ENCODE measurements at regions not wholly inside any gene's neighbourhood (a gene's known extent, or its start where the extent isn't known, plus 50 kb on each side); places are given as distances from the start of the nearest gene placed in this dataset.
"Not testable (repeated sequence)": the region's sequence is repeated elsewhere in the genome, so short reads cannot be mapped to it uniquely, and the experiment has no call there.

DNA sequence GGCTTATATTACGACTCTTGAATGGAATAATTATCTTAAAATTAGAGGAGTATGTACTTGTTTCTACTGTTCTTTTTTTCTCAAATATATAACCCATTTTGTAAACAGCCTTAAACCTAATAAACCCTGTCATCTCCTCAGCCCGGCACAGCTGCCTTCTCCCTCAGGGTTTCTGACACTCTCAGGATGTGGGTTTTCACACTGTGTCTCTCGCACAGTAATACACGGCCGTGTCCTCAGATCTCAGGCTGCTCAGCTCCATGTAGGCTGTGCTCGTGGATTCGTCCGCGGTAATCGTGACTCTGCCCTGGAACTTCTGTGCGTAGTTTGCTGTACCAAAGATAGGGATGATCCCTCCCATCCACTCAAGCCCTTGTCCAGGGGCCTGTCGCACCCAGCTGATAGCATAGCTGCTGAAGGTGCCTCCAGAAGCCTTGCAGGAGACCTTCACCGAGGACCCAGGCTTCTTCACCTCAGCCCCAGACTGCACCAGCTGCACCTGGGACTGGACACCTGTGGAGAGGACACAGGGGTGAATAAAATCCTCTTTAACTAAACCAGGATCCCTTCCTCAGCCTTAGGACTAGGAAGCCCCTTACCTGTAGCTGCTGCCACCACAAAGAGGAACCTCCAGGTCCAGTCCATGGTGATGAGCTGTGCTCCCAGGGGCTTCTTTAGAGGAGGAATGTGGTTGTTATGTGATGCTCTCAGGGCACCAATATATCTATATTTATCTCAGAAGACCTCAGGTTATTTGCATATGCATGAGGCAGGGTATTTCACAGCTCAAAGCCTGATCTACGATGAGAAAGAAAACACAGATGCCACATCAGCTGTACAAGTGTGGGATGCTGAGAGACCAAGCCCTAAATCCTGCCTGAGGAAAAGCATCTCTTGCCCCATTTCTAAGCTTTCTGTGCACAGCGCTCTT lies 1235.8 kb downstream of the TMEM121 start:
- not testable (repeated sequence) for DNase-seq (ENCODE audit: low read depth in 2 of 2)

DNA sequence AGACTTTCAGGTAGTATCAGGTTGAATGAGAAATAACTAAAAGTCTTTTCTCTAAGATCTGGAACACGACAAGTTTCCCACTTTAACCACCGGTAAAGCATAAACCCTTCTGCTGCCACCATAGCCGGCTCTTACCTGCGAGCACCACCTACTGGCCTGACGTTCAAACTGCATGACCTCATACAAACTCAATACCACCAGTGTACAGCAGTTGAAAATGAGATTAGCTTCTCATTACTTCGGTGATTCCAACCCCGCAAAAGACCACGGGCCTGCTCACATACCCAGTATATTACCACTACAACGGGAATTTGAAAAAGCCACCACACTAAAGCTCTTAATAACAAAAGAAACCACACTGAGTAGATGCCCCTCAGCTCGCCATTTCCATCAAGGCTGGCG lies 1238.6 kb downstream of the TMEM121 start:
- not testable (repeated sequence) for DNase-seq (ENCODE audit: low read depth in 2 of 2)

DNA sequence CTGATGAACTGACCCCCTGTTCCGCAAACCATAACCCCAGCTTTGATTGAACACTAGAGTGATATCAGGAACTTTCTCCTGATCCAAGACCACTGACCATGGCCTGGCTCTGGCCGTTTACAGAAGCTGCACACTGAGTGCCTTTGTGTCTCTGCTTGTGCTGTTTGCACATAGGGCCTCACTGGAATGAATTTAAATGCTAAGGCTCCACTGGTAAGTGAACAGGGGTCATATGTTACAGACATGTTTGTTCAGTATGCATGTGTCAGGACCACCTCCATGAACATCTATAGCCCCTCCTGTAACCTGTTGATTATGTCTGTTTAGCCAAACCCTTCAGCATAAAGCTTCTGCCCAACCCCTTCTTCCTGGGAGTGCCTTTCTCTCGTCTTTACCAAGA lies 1239.8 kb downstream of the TMEM121 start:
- DNase-seq (ENCODE audit: low read depth in 2 of 2): no peak

DNA sequence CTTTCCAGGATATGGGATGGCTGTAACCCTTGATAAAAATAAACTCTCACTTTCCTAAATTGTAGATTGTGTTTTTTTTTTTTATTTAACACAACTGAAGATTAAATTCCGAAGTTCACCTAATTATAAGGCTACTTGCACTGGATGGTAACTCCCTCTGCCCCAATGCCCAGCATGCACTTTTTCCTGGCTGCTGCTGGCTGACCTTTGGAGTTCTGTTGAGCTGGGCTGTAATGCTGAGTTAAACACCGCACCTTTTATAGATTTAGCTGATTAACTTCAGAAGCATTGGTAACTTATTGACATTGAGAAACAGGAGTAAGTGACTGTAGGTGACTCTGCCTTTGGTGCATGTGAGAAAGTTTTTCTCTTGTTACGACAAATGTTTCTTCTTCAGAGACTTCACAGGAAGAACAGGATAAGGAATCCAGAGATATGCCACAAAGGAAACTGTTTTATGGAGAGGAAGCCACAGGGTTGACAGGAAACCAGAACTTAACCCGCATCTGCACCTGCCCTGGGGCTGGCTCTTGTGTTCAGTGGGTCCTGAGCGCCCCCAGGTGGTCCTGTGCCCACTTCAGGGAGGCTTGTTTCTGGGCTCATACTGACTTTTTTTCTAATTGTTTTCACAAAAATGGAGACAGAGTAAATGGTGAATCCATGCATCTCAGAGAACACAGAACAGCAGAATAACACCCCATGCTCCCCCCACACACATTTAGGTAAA lies 1240.3 kb downstream of the TMEM121 start:
- DNase-seq (ENCODE audit: low read depth in 2 of 2): peak; percentile 45 to 54

DNA sequence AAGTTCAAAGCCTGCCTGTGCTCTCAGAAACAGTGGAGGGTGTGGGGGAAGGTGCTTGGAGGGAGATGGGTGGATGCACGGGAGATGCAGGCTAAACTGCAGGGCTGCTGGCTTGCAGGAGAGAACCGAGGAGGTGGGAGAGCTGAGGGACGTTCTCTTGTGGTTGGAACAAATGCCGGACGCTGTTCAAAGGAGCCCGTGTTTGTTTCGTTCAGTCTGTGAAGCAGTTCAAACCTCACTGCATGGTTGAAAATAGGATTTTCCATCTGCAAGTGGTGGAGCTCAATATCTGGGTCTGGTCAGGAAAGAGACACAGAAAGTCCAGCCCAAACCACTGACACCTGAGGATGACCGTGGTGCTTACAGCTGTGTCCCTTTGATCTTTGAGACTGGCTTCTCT lies 1241.8 kb downstream of the TMEM121 start:
- DNase-seq (ENCODE audit: low read depth in 2 of 2): not testable (repeated sequence)

DNA sequence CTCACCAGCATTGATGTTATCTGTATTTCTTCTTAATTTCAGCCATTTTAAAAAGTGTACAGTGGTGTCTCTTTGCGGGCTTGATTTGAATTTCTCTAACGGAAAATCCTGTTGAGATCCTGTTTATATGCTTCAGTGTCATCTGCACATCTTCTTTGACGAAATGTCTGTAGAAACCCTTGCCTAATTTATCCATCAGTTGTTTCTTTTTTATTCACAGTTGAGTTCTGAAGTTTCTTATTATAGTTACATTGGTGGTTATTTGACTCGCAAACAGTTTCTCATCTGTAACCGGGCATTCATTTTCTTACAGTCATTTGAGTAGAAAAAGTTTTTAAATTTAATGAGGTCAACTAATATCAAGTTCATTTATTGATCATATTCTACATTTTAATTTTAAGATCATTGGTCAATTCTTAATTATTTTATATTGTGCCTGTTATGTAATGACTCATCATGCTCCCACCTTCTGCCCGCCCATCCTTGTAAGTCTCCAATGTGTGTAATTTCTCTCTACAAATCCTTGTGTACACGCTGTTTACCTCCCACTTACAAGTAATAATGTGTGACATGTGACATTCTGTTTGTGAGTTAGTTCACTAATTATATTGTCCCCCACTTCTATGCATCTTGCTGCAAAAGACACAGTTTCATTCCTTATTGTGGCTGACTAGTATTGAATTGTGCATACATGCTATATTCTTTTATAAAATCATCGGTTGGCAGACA lies 1242.8 kb downstream of the TMEM121 start:
- DNase-seq (ENCODE audit: low read depth in 2 of 2): not testable (repeated sequence)

DNA sequence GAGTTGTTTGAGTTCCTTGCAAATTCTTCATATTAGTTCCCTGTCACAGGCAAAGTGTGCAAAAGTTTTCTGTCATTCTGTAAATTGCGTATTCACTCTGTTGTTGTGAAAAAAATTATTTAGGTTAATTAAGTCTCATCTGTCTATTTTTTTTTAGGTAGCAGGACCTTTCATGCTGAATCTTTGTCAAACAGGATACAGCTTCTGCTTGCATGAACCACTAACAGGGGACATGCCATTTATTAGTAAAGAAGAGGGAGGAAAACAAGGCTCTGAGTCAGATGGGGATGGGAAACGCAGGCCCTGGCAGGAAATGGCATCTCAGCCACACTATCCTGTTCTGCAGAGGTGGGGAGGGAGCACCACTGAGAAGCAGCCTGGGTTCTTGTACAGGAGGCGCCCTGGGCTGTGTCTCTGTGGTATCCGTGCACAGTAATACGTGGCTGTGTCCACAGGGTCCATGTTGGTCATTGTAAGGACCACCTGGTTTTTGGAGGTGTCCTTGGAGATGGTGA lies 1243.8 kb downstream of the TMEM121 start:
- DNase-seq (ENCODE audit: low read depth in 2 of 2): not testable (repeated sequence)

DNA sequence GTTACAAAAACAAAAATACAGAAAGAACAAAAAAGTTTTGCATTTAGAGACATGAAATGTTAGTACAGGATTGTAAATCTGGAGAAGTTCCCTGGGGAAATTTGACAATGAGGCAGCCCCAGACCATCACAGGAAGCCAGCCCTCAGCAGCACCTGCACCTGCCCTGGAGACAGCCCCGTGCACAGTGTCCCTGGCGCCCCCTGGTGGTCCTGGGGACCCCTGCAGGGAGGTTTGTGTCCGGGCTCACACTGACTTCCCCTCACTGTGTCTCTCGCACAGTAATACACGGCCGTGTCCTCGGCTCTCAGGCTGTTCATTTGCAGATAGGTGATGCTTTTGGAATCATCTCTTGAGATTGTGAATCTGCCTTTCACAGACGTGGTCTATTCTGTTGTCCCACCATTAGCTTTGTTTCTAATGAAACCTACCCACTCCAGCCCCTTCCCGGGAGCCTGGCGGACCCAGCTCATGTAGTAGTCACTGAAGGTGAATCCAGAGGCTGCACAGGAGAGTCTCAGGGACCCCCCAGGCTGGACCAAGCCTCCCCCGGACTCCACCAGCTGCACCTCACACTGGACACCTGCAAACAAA lies 1248.6 kb downstream of the TMEM121 start:
- DNase-seq (ENCODE audit: low read depth in 2 of 2): peak; percentile 70 to 74

DNA sequence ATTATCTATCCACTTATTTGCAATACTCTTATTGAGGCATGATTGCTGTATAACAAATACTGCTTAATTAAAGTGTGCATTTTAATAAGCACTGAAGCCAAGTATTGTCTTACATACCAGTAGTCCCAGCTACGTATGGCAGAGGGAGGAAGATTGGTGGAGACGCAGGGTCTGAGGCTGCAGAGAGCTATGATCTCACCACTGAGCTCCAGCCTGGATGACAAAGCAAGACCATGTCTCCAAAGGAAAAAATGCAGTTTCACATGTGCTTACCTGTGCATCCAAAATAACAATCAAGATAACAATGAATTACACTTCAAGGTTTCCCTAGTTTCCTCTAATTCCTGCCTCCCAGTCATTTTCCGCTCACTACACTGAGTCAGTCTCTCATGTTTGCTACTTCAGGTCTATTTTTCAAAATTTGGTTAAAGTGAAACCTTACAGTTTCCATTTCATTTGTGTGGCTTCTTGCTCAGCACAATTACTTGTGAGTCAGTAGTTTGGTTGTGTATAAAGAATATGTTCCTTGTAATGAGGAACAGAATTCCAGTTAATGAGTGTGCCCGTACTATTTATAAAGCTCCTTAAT lies 1250.1 kb downstream of the TMEM121 start:
- DNase-seq (ENCODE audit: low read depth in 2 of 2): no peak

DNA sequence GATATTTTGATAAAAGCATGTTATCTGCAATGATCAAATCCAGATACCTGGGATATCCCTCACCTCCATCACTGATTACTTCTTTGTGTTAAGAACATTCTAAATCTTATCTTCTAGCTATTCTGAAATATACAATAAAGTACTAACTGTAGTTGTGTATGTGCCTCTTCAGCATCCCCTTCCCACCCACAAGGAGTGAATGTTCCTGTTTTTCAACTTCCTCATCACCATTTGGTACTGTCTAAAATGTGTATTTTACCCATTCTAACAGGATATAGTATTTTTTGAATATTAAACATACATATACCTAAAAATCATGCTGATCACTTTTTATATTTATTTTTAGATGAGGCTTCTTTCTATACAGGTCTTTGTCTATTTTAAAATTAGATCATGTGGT lies 1252.6 kb downstream of the TMEM121 start:
- DNase-seq (ENCODE audit: low read depth in 2 of 2): no peak

DNA sequence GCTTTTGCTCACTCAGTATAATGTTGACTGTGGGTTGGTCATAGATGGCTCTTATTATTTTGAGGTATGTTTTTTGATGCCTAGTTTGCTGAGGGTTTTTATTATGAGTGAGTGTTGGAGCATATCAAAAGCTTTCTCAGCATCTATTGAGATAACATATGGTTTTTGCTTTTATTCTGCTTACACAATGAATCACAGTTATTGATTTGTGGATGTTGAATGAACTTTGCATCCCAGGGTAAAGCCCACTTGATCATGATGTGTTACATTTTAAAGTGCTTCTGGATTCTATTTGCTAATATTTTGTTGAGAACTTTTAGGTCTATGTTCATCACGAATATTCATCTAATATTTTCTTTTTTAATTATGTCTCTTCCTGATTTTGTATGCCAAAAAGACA lies 1260.3 kb downstream of the TMEM121 start:
- no peak for DNase-seq (ENCODE audit: low read depth in 2 of 2)

DNA sequence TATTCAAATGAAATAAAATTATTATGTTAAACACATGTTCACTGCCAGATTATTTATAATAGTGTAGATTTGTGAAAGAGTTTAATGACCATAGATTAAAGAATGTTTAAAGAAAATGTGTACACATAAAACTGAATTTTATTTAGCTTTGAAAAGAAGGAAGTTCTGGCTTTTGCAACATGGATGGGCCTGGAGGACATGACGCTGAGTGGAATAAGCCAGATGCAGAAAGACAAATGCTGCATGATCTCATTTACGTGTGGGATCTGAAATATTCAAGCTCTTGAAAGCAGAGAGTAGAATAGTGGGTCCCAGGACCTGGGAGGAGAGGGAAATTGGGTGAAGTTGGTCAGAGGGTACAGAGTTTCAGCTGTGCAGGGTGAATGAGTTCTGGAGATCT lies 1261.2 kb downstream of the TMEM121 start:
- DNase-seq (ENCODE audit: low read depth in 2 of 2): no peak

DNA sequence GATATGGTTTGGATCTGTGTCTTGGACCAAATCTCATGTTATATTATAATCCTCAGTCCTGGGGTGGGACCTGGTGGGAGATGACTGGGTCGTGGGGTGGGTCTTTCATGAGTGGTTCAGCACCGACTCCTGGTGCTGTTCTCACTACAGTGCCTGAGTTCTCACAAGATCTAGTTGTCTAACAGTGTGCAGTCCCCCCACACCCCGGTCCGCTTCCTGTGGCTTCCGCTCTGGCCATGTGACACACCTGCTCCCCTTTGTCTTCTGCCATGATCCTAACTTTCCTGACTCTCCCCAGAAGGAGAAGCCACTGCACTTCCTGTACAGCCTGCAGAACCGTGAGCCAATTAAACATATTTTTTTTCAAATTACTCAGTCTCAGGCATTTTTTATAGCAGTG lies 1262.2 kb downstream of the TMEM121 start:
- DNase-seq (ENCODE audit: low read depth in 2 of 2): no peak

DNA sequence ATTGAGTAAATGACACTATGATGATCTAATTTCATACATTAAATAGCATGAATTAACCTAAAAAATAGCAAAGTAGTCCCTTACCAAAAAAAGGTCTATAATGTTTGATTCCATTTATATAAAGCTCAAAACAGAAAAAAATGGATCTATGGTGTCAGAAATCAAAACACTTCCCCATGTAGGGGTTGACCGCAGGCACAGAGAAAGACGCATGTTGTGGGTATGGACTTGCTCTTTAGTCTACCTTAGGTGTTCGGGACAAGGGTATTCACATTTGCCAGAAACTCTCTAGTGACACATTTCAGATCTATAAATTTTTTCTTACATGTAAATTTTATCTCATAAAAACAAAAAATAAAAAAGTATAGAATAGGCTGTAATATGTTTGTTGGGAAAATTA lies 1262.9 kb downstream of the TMEM121 start:
- no peak for DNase-seq (ENCODE audit: low read depth in 2 of 2)

DNA sequence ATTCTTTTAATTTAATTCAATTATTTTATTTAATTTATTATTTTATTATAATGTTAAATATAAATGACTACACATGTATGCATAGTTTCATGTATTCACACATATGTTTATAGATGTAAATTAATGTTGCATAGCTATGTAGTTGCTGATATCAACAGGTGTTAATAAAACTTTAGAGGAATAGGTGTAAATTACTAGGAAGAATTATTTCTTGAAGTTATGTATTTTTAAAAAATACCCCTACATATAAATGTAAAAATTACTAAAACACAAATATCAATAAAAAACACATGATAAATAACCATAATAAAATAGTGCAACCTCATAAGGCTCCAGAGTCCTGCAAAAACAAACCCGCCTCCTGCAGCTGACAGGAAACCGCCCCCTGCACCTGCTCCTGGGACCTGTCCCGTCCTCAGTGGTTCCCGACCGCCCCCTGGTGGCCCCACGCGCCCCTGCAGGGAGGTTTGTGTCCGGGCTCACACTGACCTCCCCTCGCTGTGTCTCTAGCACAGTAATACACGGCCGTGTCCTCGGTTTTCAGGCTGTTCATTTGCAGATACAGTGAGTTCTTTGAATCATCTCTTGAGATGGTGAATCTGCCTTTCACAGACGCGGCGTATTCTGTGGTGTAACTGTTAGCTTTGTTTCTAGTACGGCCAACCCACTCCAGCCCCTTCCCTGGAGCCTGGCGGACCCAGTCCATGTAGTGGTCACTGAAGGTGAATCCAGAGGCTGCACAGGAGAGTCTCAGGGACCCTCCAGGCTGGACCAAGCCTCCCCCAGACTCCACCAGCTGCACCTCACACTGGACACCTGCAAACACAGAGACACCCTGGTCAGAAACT lies 1264.0 kb downstream of the TMEM121 start:
- DNase-seq (ENCODE audit: low read depth in 2 of 2): peak; percentile 79

DNA sequence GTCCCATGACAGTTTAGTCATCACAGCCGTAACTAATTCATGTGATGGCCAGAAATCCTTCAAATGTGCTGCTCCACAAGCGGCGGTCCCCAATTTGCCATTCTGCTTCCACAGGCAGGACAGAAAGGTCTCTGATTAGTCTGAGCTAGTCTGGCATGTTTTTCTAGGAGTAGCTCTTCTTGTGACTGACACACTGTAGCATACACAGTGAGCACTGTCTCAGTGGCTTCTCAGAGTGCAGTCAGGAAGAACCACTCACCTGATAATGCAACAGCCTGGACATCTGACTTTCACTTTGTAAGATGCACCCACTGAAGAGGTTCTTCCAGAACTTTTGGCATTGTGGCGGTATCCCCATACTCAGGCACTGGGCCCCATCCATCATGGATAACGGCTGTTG lies 1266.2 kb downstream of the TMEM121 start:
- DNase-seq (ENCODE audit: low read depth in 2 of 2): no peak

DNA sequence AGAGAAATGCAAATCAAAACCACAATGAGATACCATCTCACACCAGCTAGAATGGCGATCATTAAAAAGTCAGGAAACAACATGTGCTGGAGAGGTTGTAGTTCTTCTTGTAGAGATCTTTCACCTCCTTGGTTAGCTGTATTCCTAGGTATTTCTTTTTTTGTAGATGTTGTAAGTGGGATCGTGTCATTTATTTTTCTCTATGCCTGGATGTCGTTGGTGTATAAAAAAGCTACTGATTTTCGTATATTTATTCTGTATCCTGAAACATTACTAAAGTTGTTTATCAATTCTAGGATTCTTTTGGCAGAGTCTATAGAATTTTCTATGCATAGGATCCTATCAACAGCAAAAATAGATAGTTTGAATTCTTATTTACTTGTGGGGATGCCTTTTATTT lies 1271.8 kb downstream of the TMEM121 start:
- DNase-seq (ENCODE audit: low read depth in 2 of 2): not testable (repeated sequence)

DNA sequence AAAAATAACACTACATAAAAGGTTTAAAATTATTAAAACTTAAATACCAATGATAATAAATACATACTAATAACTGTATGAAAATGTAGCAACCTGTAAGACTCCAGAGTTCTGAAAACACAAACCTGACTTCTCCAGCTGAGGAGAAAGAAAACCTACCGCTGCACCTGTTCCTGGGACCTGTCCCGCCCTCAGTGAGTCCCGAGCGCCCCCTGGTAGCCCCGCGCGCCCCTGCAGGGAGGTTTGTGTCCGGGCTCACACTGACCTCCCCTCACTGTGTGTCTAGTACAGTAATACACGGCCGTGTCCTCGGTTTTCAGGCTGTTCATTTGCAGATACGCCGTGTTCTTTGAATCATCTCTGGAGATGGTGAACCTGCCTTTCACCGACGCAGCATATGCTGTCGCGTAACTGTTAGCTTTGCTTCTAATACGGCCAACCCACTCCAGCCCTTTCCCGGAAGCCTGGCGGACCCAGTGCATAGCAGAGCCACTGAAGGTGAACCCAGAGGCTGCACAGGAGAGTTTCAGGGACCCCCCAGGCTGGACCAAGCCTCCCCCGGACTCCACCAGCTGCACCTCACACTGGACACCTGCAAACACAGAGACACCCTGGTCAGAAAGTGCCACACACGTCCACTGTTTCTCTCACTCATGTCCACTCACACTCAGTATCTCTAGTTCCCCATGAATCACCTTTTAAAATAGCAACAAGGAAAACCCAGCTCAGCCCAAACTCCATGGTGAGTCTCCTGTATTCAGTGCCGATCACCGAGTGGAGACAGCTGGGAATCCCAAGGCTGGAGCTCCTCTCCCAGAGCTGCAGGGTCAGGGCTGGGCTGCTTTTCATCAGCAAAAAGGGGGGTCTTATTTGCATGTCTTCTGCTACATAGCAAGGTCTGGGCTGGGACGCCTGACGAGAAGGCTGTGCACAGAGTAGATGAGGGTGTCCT lies 1276.3 kb downstream of the TMEM121 start:
- peak in 1 of 2 donors; percentile 12 for DNase-seq (ENCODE audit: low read depth in 2 of 2)

DNA sequence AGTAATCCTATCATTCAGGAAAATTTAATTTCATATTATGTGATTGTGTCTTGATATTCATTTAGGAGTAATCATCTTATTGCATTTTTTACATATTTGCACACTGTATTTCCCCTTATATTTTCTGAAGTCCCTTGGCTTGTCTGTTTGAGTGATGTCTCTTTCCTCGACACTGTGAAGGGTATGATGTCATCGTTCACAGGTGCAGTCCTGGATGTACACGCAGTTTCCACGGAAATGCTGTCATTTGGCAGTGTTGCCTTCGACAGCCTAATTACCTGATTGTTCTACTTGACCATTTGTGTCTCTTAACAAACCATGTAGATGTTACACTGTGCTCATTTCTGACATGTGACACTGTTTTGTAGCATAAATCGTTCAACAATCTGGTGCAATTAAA lies 1277.0 kb downstream of the TMEM121 start:
- DNase-seq (ENCODE audit: low read depth in 2 of 2): no peak
